Esophagus muscularis mucosa (tissue), 4 donors: ENCODE measurements at regions not wholly inside any gene's neighbourhood (a gene's known extent, or its start where the extent isn't known, plus 50 kb on each side); places are given as distances from the start of the nearest gene placed in this dataset.

Source experiments
- DNase-seq: peaks from one replicate; pipeline ENCODE4 v3.0.0-alpha.2; 2017; ENCODE audit errors: extremely low spot score
- H3K27ac ChIP-seq, 4 donors: fragments of 200-600 bp; sonication (generic); replicated peaks in 1 of 4; 1 replicate in 3 of 4; 2 replicates in 1 of 4; pipeline ENCODE4 v1.5.1; 2016 to 2019; ENCODE audit warnings: mild to moderate bottlenecking in 1 of 4
- H3K27me3 ChIP-seq, 4 donors: fragments of 200-600 bp; sonication (generic); one replicate each; pipeline versions ENCODE4 v1.5.1 to v1.6.0; 2016 to 2019
- H3K36me3 ChIP-seq, 4 donors: fragments of 200-600 bp; sonication (generic); one replicate each; pipeline ENCODE4 v1.5.1; 2016 to 2019
- H3K4me1 ChIP-seq, 4 donors: fragments of 200-600 bp; sonication (generic); one replicate each; pipeline ENCODE4 v1.5.1; 2016 to 2019
- H3K4me3 ChIP-seq, 4 donors: fragments of 200-600 bp; sonication (generic); 1 replicate in 2 of 4; 2 replicates in 2 of 4; pipeline ENCODE4 v1.5.1; 2016 to 2019; ENCODE audit warnings: mild to moderate bottlenecking in 4 of 4, moderate library complexity in 1 of 4
- H3K9me3 ChIP-seq, 4 donors: fragments of 200-600 bp; sonication (generic); 1 replicate in 3 of 4; 2 replicates in 1 of 4; pipeline ENCODE4 v1.5.1; 2016 to 2019
- EP300 ChIP-seq: sonication (generic); formaldehyde crosslinking; IDR thresholded peaks from one replicate; pipeline ENCODE4 v1.6.1; 2017; ENCODE audit warnings: antibody characterized with exemption
- POLR2A ChIP-seq: fragments of 450-650 bp; IDR thresholded peaks from one replicate; pipeline ENCODE4 v1.6.1; 2017; ENCODE audit warnings: antibody characterized with exemption, moderate library complexity, mild to moderate bottlenecking, low read depth
- POLR2AphosphoS5 ChIP-seq, 2 donors: sonication (generic); formaldehyde crosslinking; IDR thresholded peaks; one replicate each; pipeline ENCODE4 v1.6.1; 2017; ENCODE audit warnings: antibody characterized with exemption in 2 of 2
- WGBS: methylation state at CpG from one replicate; pipeline ENCODE4 v1.1.5; 2018; 5-methylcytosine and 5-hydroxymethylcytosine counted together
- intact Hi-C: fragments of 100-400 bp; cut with DNase I; formaldehyde crosslinking; loops from one replicate; pipeline ENCODE4 v1.15.1; 2023
- TF ChIP-seq, protein P1 (sequence below), 3 experiments: fragments of 200-600 bp in 2 of 3; fragments of 450-650 bp in 1 of 3; sonication (generic) in 2 of 3; IDR thresholded peaks; one replicate each; pipeline ENCODE4 v1.5.1; 2017 to 2019; ENCODE audit warnings: antibody characterized with exemption in 3 of 3, mild to moderate bottlenecking in 2 of 3, moderate library complexity in 1 of 3

DNA sequence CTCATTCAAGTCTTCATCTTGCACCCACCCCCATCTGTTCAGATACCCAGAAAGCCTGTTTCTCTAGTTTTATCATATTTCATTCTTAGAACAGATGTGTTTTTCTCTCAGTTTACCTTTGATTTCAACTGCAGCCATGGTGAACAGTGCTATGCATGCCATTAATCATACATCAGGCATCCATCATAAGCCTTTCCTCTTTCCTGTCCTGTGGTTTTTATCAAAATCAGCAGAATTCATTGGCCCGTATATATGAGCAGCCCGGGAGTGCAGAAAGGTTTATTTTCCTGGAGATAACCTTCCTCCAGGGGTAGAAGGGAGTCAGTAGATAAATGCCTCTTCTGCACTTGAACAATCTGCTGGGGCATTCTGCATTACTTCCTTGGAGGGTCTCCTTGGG is 65.7 kb downstream of the IL21 start:
- no peak overlapping the region for H3K27ac ChIP-seq
- no peaks in the 10 kb centered on the region for H3K4me1 ChIP-seq
- H3K27me3 ChIP-seq = no peaks in the 10 kb centered on the region
- TF ChIP-seq, protein P1, sequence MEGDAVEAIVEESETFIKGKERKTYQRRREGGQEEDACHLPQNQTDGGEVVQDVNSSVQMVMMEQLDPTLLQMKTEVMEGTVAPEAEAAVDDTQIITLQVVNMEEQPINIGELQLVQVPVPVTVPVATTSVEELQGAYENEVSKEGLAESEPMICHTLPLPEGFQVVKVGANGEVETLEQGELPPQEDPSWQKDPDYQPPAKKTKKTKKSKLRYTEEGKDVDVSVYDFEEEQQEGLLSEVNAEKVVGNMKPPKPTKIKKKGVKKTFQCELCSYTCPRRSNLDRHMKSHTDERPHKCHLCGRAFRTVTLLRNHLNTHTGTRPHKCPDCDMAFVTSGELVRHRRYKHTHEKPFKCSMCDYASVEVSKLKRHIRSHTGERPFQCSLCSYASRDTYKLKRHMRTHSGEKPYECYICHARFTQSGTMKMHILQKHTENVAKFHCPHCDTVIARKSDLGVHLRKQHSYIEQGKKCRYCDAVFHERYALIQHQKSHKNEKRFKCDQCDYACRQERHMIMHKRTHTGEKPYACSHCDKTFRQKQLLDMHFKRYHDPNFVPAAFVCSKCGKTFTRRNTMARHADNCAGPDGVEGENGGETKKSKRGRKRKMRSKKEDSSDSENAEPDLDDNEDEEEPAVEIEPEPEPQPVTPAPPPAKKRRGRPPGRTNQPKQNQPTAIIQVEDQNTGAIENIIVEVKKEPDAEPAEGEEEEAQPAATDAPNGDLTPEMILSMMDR (IDR thresholded peaks at IDR 0.05) = no peak
- TF ChIP-seq EP300 (no peak), POLR2A (no peak), POLR2AphosphoS5 (IDR thresholded peaks at IDR 0.05) (no peak)
- H3K36me3 ChIP-seq = no peaks in the 10 kb centered on the region
- intact Hi-C loops = no loop called here
- DNase-seq = no peak
- no peak overlapping the region for H3K4me3 ChIP-seq
- WGBS = 24% methylated on average over 2 of the region's 2 CpGs
- H3K9me3 ChIP-seq = no peaks in the 10 kb centered on the region

DNA sequence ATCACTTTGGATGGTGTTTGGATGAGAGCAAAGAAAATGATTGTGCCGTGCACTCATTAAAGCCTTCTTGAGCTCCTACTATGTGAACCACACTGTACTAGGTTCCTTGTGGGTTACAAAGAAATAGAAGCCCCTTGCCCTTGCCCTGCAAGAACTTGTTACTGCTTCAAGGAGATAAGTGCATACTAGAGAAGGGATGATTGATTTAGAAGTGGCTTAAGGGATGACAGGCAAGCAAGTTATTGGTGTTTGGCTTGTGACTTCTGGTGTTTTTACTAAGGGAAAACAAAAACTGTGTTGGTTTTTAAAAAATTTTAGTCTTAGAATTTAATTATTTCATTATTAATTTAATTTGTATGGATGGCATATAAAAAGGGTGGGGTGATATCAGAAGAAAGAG is 67.4 kb downstream of the IL21 start:
- TF ChIP-seq POLR2A (no peak), EP300 (no peak), POLR2AphosphoS5 (IDR thresholded peaks at IDR 0.05) (no peak)
- TF ChIP-seq, protein P1 (IDR thresholded peaks at IDR 0.05) = no peak
- H3K9me3 ChIP-seq = no peaks in the 10 kb centered on the region
- H3K4me3 ChIP-seq = no peak overlapping the region
- H3K27ac ChIP-seq = no peak overlapping the region
- H3K27me3 ChIP-seq = no peaks in the 10 kb centered on the region
- WGBS = 82% methylated on average over 1 of the region's 1 CpG
- intact Hi-C loops = no loop called here
- no peaks in the 10 kb centered on the region for H3K36me3 ChIP-seq
- H3K4me1 ChIP-seq = no peaks in the 10 kb centered on the region
- no peak for DNase-seq

GRCh38 chr4:122552898-122553297 is 68.0 kb downstream of the IL21 start:
- intact Hi-C loops = no loop called here
- no peaks in the 10 kb centered on the region for H3K36me3 ChIP-seq
- no peak for DNase-seq
- H3K4me3 ChIP-seq = no peak overlapping the region
- no peaks in the 10 kb centered on the region for H3K27me3 ChIP-seq
- no peak overlapping the region for H3K27ac ChIP-seq
- TF ChIP-seq POLR2A (no peak), POLR2AphosphoS5 (IDR thresholded peaks at IDR 0.05) (no peak), EP300 (no peak)
- TF ChIP-seq, protein P1 (IDR thresholded peaks at IDR 0.05) = no peak
- WGBS = 97% methylated on average over 2 of the region's 2 CpGs
- H3K9me3 ChIP-seq = no peaks in the 10 kb centered on the region
- no peaks in the 10 kb centered on the region for H3K4me1 ChIP-seq

DNA sequence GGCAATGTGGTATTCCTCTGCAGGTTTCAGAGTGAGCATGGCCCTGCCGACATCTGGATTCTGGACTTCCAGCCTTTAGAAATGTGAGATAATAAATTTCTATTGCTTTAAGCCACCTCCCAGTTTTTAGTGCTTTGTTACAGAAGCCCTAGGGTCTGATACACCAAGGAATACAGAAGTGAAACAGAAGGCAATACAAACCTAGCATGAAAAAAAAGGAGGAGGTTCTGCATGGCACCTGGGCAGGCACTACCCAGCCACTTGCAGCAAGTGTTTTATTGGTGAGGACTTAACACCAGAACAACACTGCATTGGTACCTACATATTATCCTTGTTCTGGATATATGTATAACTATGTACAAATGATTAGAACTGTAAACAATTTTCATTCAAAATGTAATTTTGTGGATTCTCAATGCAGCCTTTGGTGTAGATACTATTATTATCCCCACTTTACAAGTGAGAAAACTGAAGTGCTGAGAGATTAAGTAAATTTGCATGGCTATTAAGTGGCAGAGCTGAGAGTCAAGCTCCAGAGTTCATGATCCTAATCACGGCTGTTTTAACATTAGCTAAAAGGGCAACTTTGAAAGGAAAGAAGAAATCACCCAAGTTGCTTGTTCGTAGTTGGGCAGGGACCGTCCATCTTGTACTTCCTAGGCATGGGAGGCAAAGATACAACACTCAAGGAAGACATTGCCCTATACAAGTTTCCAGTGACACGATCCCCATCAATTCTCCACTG is 71.8 kb downstream of the IL21 start:
- Histone ChIP-seq H3K4me1 (no peaks in the 10 kb centered on the region), H3K27ac (no peak overlapping the region), H3K4me3 (no peak overlapping the region), H3K9me3 (no peaks in the 10 kb centered on the region), H3K27me3 (no peaks in the 10 kb centered on the region), H3K36me3 (no peaks in the 10 kb centered on the region)
- TF ChIP-seq POLR2AphosphoS5 (IDR thresholded peaks at IDR 0.05) = no peak
- no peak for TF ChIP-seq POLR2A
- TF ChIP-seq, protein P1 (IDR thresholded peaks at IDR 0.05) = no peak
- no peak for TF ChIP-seq EP300
- no peak for DNase-seq
- WGBS = 86% methylated on average over 5 of the region's 5 CpGs
- intact Hi-C loops = no loop called here

DNA sequence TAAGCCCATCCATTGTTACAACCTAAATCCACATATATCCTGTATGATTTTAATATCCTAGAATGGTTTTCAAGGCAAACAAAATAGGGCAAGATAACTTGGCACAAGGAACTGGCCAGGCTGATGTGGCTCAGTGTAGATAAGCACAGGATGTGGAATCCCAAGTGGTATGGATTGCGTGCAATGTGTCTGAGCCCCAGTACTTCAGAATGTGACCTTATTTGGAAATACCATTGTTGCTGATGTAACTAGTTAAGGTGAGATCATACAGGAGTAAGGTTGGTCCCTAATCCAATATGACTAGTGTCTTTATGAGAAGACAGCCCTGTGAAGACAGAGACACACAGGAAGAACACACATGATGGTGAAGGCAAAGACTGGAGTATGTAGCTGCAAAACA is 72.4 kb downstream of the IL21 start:
- WGBS = 78% methylated on average over 1 of the region's 1 CpG
- H3K36me3 ChIP-seq = no peaks in the 10 kb centered on the region
- intact Hi-C loops = no loop called here
- no peaks in the 10 kb centered on the region for H3K4me1 ChIP-seq
- no peaks in the 10 kb centered on the region for H3K9me3 ChIP-seq
- H3K4me3 ChIP-seq = no peak overlapping the region
- no peak for TF ChIP-seq EP300
- TF ChIP-seq POLR2AphosphoS5 (IDR thresholded peaks at IDR 0.05) = no peak
- no peak for DNase-seq
- H3K27ac ChIP-seq = no peak overlapping the region
- H3K27me3 ChIP-seq = no peaks in the 10 kb centered on the region
